Osteoblast (primary cell): ENCODE measurements at regions not wholly inside any gene's neighbourhood (a gene's known extent, or its start where the extent isn't known, plus 50 kb on each side); places are given as distances from the start of the nearest gene placed in this dataset.

Source experiments
- DNase-seq: peaks from one replicate; pipeline ENCODE4 v3.0.0; 2011; ENCODE audit warnings: low spot score, mixed read lengths; ENCODE audit not compliant: insufficient read length; ENCODE audit errors: missing footprints
- H2AFZ ChIP-seq: 2 replicates; pipeline ENCODE4 v1.6.0; 2011; ENCODE audit warnings: mild to moderate bottlenecking, low read length
- H3K27ac ChIP-seq: 2 replicates; pipeline ENCODE4 v1.5.1; 2011; ENCODE audit warnings: mild to moderate bottlenecking, low read depth, low read length, moderate library complexity
- H3K27me3 ChIP-seq: 2 replicates; pipeline ENCODE4 v1.6.0; 2012; ENCODE audit warnings: mild to moderate bottlenecking, control low read depth, inconsistent platforms, low read length, moderate library complexity; ENCODE audit not compliant: insufficient read depth
- H3K36me3 ChIP-seq: 2 replicates; pipeline ENCODE4 v1.5.1; 2011; ENCODE audit warnings: mild to moderate bottlenecking, low read length, control low read depth, moderate library complexity; ENCODE audit not compliant: insufficient read depth
- H3K4me1 ChIP-seq: 2 replicates; pipeline ENCODE4 v1.5.1; 2011; ENCODE audit warnings: mild to moderate bottlenecking, low read length, control low read depth, moderate library complexity; ENCODE audit not compliant: insufficient read depth
- H3K4me2 ChIP-seq: 2 replicates; pipeline ENCODE4 v1.6.0; 2011; ENCODE audit warnings: mild to moderate bottlenecking, low read length; ENCODE audit not compliant: insufficient read depth
- H3K4me3 ChIP-seq: fragments of 200-600 bp; sonication (generic); 3 replicates; pipeline ENCODE4 v1.5.1; 2012; ENCODE audit warnings: mild to moderate bottlenecking, low read length, inconsistent platforms; ENCODE audit not compliant: insufficient read depth
- H3K79me2 ChIP-seq: 2 replicates; pipeline ENCODE4 v1.6.0; 2012; ENCODE audit warnings: mild to moderate bottlenecking, low read length, control low read depth, inconsistent platforms; ENCODE audit not compliant: insufficient read depth
- H3K9me3 ChIP-seq: 2 replicates; pipeline ENCODE4 v1.5.1; 2011; ENCODE audit warnings: low read depth, low read length, control low read depth
- H4K20me1 ChIP-seq: 2 replicates; pipeline ENCODE4 v1.6.0; 2012; ENCODE audit warnings: mild to moderate bottlenecking, low read length, control low read depth; ENCODE audit not compliant: insufficient read depth
- TF ChIP-seq, protein P1 (sequence below): IDR thresholded peaks from 2 replicates; pipeline ENCODE4 v1.5.1; 2011; ENCODE audit warnings: mild to moderate bottlenecking, low read depth, low read length, moderate library complexity; ENCODE audit errors: extremely low read depth

DNA sequence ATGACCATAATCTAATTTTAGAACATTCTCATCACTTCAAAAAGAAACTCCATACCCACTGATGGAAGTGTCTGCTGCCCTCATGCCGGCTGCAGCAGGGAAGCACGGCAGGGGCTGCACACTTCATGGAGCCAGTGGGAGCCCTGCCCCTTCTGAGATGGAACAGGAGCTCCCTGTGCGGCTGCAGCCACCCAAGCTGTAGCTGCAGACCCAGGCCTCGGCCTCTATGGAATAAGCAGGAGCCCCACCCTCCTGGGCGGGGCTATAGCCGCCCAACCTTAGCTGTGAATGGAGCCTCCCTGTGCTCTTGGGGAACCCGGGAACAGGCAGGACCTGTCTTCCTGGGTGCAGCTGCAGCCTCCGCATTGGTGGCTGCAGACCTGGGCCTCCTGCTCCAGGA, 128.5 kb downstream of the NUDT12 start:
- no peaks in the 10 kb centered on the region for H3K9me3 ChIP-seq
- no peaks in the 10 kb centered on the region for H4K20me1 ChIP-seq
- DNase-seq = no peak
- H3K4me2 ChIP-seq = no peak overlapping the region
- no peak overlapping the region for H3K4me3 ChIP-seq
- H2AFZ ChIP-seq = no peak overlapping the region
- H3K4me1 ChIP-seq = peaks cover 50% of the 10 kb centered on the region
- TF ChIP-seq, protein P1, sequence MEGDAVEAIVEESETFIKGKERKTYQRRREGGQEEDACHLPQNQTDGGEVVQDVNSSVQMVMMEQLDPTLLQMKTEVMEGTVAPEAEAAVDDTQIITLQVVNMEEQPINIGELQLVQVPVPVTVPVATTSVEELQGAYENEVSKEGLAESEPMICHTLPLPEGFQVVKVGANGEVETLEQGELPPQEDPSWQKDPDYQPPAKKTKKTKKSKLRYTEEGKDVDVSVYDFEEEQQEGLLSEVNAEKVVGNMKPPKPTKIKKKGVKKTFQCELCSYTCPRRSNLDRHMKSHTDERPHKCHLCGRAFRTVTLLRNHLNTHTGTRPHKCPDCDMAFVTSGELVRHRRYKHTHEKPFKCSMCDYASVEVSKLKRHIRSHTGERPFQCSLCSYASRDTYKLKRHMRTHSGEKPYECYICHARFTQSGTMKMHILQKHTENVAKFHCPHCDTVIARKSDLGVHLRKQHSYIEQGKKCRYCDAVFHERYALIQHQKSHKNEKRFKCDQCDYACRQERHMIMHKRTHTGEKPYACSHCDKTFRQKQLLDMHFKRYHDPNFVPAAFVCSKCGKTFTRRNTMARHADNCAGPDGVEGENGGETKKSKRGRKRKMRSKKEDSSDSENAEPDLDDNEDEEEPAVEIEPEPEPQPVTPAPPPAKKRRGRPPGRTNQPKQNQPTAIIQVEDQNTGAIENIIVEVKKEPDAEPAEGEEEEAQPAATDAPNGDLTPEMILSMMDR = no peak
- H3K27me3 ChIP-seq = no peaks in the 10 kb centered on the region
- H3K79me2 ChIP-seq = no peaks in the 10 kb centered on the region
- no peaks in the 10 kb centered on the region for H3K36me3 ChIP-seq
- no peak overlapping the region for H3K27ac ChIP-seq

DNA sequence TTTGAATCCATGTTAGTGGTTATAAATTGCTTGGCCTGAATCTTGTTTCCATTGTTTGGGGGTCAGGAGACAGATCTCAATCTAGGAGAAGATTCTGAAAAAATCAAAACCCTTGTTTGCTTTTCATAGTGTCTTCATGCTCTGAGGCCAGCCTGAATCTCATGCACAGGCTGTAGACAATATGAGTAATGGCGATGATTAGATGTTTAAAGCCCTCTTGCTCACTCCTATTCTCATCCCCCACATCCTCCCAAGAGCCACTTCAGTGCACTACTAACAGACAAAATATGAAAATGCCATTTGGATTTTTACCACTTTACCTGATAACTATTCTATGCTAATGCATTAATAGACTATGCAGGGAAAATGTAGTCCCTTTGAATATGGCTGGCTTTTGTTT, 129.4 kb downstream of the NUDT12 start:
- DNase-seq = peak; percentile 94
- TF ChIP-seq, protein P1 = no peak
- Histone ChIP-seq H4K20me1 (no peaks in the 10 kb centered on the region), H3K79me2 (no peaks in the 10 kb centered on the region), H3K27ac (peak overlapping the region; percentile 62), H3K36me3 (no peaks in the 10 kb centered on the region), H3K4me1 (peaks cover 58% of the 10 kb centered on the region), H3K4me2 (peak overlapping the region; percentile 12), H3K27me3 (no peaks in the 10 kb centered on the region), H3K4me3 (no peak overlapping the region), H2AFZ (peak overlapping the region; percentile 5), H3K9me3 (no peaks in the 10 kb centered on the region)

DNA sequence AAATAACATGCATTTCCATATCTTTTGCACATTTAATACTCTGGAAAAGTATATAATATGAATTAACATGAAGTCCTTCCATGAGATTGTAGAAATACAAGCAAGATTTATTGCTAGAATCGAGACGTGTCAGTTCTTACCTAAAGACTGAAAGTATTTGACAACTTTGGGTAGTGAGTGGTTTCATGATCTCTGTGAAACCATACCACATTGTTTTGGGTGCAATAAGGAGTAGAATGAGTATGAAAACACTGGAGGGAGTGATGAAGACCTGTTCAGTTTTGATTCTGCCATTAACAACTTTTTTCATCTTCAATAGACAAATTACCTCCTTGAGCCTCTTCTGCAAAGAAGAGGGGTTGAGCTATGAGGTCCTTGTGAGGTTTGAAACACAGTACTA, 133.7 kb downstream of the NUDT12 start:
- Histone ChIP-seq H3K9me3 (no peaks in the 10 kb centered on the region), H3K27me3 (no peaks in the 10 kb centered on the region), H2AFZ (no peak overlapping the region), H4K20me1 (no peaks in the 10 kb centered on the region), H3K36me3 (no peaks in the 10 kb centered on the region), H3K4me1 (peaks cover 72% of the 10 kb centered on the region), H3K79me2 (no peaks in the 10 kb centered on the region), H3K4me3 (no peak overlapping the region), H3K27ac (peak overlapping the region; percentile 84), H3K4me2 (no peak overlapping the region)
- TF ChIP-seq, protein P1 = no peak
- DNase-seq = no peak

DNA sequence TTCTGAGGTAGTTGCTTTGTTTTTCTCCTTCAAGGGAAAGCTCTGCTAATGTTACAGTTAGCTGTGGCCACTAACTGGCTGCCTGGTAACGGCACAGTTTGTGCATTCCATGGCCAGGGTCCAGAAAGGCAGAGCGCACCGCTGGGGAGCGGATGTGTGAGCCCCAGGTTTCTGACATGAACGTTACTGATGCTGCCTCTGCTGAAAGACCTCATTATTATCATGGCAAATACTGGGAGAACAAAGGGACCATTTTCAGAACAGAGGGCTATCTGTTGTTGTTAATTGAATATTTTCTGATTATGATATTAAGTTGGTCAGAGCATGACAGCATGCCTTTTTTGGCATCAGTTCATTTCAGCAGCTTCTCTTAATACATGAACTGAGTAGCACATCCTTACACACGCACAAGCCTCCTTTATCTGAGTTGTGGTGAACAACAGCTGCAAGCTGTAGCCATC, 134.1 kb downstream of the NUDT12 start:
- peak overlapping the region; percentile 84 for H3K27ac ChIP-seq
- peak; percentile 77 for DNase-seq
- H2AFZ ChIP-seq = peak overlapping the region; percentile 56
- no peak overlapping the region for H3K4me3 ChIP-seq
- no peaks in the 10 kb centered on the region for H3K27me3 ChIP-seq
- H3K4me2 ChIP-seq = peak overlapping the region; percentile 63
- peaks cover 72% of the 10 kb centered on the region for H3K4me1 ChIP-seq
- no peaks in the 10 kb centered on the region for H3K36me3 ChIP-seq
- no peaks in the 10 kb centered on the region for H3K9me3 ChIP-seq
- H4K20me1 ChIP-seq = no peaks in the 10 kb centered on the region
- H3K79me2 ChIP-seq = no peaks in the 10 kb centered on the region
- TF ChIP-seq, protein P1 = no peak
